ENCODE measurements at regions not wholly inside any gene's neighbourhood (a gene's known extent, or its start where the extent isn't known, plus 50 kb on each side); places are given as distances from the start of the nearest gene placed in this dataset.

DNA sequence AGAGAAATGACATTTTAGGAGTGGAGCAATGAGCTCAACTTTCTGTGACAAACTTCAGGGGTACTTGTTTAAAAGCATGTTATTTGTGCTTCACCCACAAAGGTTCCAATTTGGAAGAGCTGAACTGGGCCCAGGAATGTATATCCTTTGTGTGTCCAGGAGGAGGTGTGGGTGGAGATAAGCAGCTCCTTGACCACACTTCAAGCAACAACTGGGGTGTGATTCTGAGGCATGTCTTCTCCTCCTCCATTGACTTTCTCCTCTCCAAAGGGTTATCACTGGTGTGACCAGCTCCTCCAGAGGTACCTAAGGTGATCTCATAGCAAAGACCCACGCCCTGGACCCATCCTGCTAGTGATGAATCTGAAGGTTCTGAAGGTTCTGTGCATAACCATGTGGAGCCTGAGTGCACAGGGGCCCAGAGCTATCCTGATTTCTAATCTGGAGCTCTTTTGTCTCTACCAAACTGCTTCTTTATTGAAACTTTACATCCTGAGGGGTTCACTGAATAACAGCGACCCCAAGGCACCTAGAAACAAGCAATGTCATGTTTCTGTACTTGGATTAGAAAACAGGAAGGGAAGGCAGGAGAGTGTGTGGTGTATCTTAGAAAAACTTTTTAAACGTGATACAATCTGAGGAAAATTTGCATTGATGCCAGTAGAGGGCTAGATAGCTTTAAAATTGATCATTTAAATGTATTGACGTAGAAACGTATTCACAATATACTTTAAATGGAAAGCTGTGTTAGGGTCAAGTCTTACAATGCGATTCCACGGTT, 60.9 kb upstream of the CD93 start:
- no peak for DNase-seq (ENCODE audit: extremely low spot score, unreplicated experiment)
- Mint-ChIP-seq H3K27me3 (peaks cover 3% of the 10 kb centered on the region), H3K4me3 (no peak overlapping the region), H3K36me3 (no peaks in the 10 kb centered on the region), H3K4me1 (ENCODE audit: unreplicated experiment) (peaks cover 34% of the 10 kb centered on the region), H3K9me3 (no peaks in the 10 kb centered on the region), H3K27ac (no peak overlapping the region)
- TF ChIP-seq, protein P1, sequence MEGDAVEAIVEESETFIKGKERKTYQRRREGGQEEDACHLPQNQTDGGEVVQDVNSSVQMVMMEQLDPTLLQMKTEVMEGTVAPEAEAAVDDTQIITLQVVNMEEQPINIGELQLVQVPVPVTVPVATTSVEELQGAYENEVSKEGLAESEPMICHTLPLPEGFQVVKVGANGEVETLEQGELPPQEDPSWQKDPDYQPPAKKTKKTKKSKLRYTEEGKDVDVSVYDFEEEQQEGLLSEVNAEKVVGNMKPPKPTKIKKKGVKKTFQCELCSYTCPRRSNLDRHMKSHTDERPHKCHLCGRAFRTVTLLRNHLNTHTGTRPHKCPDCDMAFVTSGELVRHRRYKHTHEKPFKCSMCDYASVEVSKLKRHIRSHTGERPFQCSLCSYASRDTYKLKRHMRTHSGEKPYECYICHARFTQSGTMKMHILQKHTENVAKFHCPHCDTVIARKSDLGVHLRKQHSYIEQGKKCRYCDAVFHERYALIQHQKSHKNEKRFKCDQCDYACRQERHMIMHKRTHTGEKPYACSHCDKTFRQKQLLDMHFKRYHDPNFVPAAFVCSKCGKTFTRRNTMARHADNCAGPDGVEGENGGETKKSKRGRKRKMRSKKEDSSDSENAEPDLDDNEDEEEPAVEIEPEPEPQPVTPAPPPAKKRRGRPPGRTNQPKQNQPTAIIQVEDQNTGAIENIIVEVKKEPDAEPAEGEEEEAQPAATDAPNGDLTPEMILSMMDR (conservative IDR thresholded peaks at IDR 0.05) = no peak

DNA sequence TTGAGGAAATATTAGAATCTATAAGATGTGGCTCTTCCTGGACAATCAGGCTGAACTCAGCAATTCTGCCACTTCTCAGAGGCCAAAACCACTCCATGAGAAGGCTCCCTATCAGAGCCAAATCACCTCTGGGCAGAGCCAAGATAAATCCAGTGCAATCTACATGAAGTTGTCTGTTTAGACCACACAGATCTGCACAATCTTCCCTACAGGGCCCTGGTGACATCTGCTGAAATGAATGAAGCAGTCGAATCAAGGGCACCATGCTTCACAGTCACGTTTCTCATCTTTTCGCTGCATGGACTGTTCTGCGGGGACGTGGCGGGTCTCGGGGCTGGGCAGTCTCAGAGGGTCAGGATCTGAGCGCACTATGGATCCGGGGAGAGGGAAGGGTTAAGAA, 60.1 kb upstream of the CD93 start:
- H3K4me1 Mint-ChIP-seq (ENCODE audit: unreplicated experiment) = peaks cover 27% of the 10 kb centered on the region
- no peaks in the 10 kb centered on the region for H3K9me3 Mint-ChIP-seq
- DNase-seq (ENCODE audit: extremely low spot score, unreplicated experiment) = no peak
- no peak overlapping the region for H3K4me3 Mint-ChIP-seq
- H3K27ac Mint-ChIP-seq = no peak overlapping the region
- TF ChIP-seq, protein P1 (conservative IDR thresholded peaks at IDR 0.05) = no peak
- H3K27me3 Mint-ChIP-seq = peaks cover 3% of the 10 kb centered on the region
- no peaks in the 10 kb centered on the region for H3K36me3 Mint-ChIP-seq

DNA sequence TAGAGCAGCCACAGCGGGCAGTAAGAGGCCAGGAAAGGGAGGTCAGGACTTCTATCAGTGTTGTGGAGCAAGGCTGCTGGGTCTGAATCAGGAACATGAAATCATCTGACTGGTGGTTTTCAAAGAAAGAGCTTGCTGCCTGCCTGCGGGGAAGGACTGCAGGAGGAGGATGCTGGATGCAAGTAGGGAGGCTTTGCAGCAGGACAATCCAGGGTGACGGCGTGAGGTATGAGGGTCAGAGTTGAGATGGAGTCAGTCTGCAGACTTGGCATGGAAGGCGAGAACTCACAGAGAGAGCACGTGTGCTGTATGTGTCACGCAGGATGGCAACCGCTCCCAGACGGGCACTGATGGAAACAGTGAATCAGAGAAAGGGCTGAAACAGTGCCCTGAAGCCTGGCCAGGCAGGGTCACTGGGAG, 59.2 kb upstream of the CD93 start:
- TF ChIP-seq, protein P1 (conservative IDR thresholded peaks at IDR 0.05) = no peak
- Mint-ChIP-seq H3K4me1 (ENCODE audit: unreplicated experiment) (peaks cover 27% of the 10 kb centered on the region), H3K36me3 (no peaks in the 10 kb centered on the region), H3K27me3 (peaks cover 3% of the 10 kb centered on the region), H3K27ac (peak overlapping the region; percentile 21), H3K4me3 (no peak overlapping the region), H3K9me3 (no peaks in the 10 kb centered on the region)
- DNase-seq (ENCODE audit: extremely low spot score, unreplicated experiment) = no peak

DNA sequence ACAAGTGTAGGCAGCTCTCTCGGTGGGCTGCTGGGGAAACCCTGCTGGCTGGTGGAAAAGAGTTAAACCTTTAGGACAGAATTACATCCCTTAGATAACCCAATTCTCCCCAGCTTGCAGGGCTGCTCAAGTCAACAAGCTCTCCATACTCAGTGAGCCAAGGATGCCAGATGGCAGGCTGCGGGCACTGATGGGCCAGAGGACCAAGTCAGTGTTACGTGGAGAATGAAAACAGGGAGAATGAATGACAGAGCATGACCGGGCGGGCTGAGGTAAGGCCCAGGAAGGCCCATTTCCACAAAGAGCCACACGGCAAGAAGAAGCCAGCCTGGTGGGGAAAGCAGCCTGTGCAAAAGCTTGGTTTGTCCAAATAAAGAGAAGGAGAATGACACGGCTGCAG, 58.7 kb upstream of the CD93 start:
- Mint-ChIP-seq H3K36me3 (no peaks in the 10 kb centered on the region), H3K27ac (no peak overlapping the region), H3K9me3 (no peaks in the 10 kb centered on the region), H3K4me1 (ENCODE audit: unreplicated experiment) (peaks cover 27% of the 10 kb centered on the region), H3K4me3 (no peak overlapping the region), H3K27me3 (peaks cover 3% of the 10 kb centered on the region)
- TF ChIP-seq, protein P1 (conservative IDR thresholded peaks at IDR 0.05) = no peak
- DNase-seq (ENCODE audit: extremely low spot score, unreplicated experiment) = no peak

DNA sequence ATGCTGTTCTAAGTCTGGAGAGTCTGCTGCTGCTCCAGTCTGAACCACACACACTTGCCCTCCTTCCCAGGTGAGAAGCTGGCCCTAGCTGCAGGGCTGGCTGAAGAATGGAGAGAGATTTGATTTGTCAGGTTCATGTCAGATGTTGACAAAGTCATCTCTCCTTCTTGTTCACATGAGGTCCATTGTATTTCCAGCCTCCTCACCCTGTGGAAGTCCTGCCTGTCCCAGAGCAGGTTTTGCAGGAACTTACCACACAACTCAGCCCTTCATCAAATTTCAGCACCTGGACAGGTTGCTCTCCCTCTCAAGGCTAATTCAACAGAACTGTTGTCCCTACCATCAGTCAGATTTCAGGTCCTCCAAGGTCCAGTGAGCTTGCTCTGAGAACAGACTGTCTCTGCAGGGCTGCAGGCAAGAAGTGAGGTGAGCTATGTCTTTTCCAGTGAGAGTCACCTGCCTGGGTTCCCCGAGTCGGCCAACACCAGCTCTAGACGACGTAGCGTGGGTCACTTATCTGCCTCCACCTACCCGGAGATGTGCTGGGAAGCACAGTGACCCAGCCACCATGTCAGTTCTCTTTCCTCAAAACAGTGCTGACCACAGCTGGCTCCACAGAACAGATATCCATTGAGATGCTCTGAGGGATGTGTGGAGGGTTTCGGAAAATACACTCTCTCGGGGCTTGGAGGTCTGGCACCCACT, 58.0 kb upstream of the CD93 start:
- Mint-ChIP-seq H3K27ac (no peak overlapping the region), H3K36me3 (no peaks in the 10 kb centered on the region), H3K4me3 (no peak overlapping the region), H3K9me3 (no peaks in the 10 kb centered on the region), H3K4me1 (ENCODE audit: unreplicated experiment) (peaks cover 33% of the 10 kb centered on the region), H3K27me3 (no peaks in the 10 kb centered on the region)
- DNase-seq (ENCODE audit: extremely low spot score, unreplicated experiment) = no peak
- TF ChIP-seq, protein P1 (conservative IDR thresholded peaks at IDR 0.05) = no peak
